ENCODE measurements at regions not wholly inside any gene's neighbourhood (a gene's known extent, or its start where the extent isn't known, plus 50 kb on each side); places are given as distances from the start of the nearest gene placed in this dataset.
"Not testable (repeated sequence)": the region's sequence is repeated elsewhere in the genome, so short reads cannot be mapped to it uniquely, and the experiment has no call there.

DNA sequence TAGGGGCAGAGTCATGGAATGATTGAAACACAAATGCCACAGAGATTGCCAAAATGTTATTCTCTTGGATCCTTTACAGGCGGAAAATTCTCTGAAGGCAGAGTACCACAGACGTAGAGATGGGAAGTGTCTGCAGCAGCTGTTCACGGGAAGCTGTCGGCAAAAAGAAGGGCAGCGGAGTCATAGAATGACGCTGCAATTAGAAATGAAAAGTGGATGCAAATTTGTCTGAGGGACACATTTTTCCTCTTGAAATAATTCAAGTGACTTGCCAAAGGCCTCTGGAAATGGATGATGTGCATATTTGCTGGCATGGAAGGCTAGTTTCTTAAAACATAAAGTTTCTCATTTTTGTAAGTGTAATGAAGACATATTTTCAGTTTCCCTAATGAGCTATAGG is 77.5 kb upstream of the PLD5 start:
- no peak for FAIRE-seq

- FAIRE-seq: not testable (repeated sequence)
These were observed 69.3 kb upstream of the PLD5 start for GRCh38 chr1:242593756-242594155.

- no peak for FAIRE-seq
These were observed 61.8 kb upstream of the PLD5 start for GRCh38 chr1:242586360-242586680.

- FAIRE-seq: no peak
These were observed 61.3 kb upstream of the PLD5 start for GRCh38 chr1:242585616-242586359.

GRCh38 chr1:242582669-242583068 is 58.2 kb upstream of the PLD5 start:
- FAIRE-seq: no peak

DNA sequence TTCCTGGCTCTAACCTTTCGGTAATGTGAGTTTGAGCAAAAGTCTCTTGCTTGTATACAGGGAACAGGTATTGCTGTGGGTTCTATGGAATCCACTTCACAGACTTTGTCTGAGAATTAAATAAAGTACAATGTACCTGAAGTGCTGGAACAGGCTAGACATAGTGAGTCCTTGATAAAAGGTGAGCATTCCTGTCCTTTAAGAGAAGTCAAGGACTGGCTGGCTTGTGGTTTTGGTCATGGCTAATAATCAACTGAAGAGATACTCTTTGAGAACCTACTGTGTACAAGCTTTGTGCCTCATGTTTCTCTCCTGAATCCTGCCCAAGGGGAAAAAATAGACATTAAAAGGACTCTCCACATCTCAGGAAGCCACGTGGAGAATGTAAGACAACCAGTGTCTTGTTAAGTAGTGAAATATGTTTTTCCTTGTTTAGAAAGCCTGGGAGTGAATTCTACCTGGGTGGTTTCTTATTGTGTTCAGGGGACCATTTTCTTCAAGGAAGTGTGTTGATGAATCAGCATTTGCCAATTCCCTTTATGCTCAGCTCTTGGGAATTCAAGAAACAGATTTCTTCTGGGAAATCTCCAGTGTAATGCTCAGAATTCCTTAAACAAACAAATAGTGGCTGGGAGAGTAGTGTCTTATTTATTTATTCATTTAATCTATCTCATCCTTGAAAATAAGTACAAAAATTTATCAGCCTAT is 55.2 kb upstream of the PLD5 start:
- no peak for FAIRE-seq

Data from TTC549 (cell line).